ENCODE measurements at regions not wholly inside any gene's neighbourhood (a gene's known extent, or its start where the extent isn't known, plus 50 kb on each side); places are given as distances from the start of the nearest gene placed in this dataset.

- no peak for TF ChIP-seq CTCF (conservative IDR thresholded peaks at IDR 0.05; ENCODE audit: low read depth, low read length)
- DNase-seq (ENCODE audit: low read depth) = no peak
- no peak overlapping the region for H3K4me3 ChIP-seq (ENCODE audit: low read depth, low read length)
Observed at GRCh38 chr14:98236314-98236713, 1035.7 kb downstream of the BCL11B start.

- no peak for DNase-seq (ENCODE audit: low read depth)
- TF ChIP-seq CTCF (conservative IDR thresholded peaks at IDR 0.05; ENCODE audit: low read depth, low read length) = no peak
- H3K4me3 ChIP-seq (ENCODE audit: low read depth, low read length) = no peak overlapping the region
Observed at GRCh38 chr14:98237939-98238338, 1034.1 kb downstream of the BCL11B start.

GRCh38 chr14:98240376-98240775 lies 1031.6 kb downstream of the BCL11B start:
- no peak for TF ChIP-seq CTCF (conservative IDR thresholded peaks at IDR 0.05; ENCODE audit: low read depth, low read length)
- no peak for DNase-seq (ENCODE audit: low read depth)
- no peak overlapping the region for H3K4me3 ChIP-seq (ENCODE audit: low read depth, low read length)

GRCh38 chr14:98242903-98243302 lies 1029.1 kb downstream of the BCL11B start:
- H3K4me3 ChIP-seq (ENCODE audit: low read depth, low read length) = no peak overlapping the region
- no peak for TF ChIP-seq CTCF (conservative IDR thresholded peaks at IDR 0.05; ENCODE audit: low read depth, low read length)
- DNase-seq (ENCODE audit: low read depth) = no peak

GRCh38 chr14:98243332-98243731 lies 1028.7 kb downstream of the BCL11B start:
- TF ChIP-seq CTCF (conservative IDR thresholded peaks at IDR 0.05; ENCODE audit: low read depth, low read length) = no peak
- no peak overlapping the region for H3K4me3 ChIP-seq (ENCODE audit: low read depth, low read length)
- no peak for DNase-seq (ENCODE audit: low read depth)

GRCh38 chr14:98244162-98244948 lies 1027.6 kb downstream of the BCL11B start:
- no peak overlapping the region for H3K4me3 ChIP-seq (ENCODE audit: low read depth, low read length)
- TF ChIP-seq CTCF (conservative IDR thresholded peaks at IDR 0.05; ENCODE audit: low read depth, low read length) = no peak
- DNase-seq (ENCODE audit: low read depth) = no peak

GRCh38 chr14:98244966-98245569 lies 1026.9 kb downstream of the BCL11B start:
- no peak overlapping the region for H3K4me3 ChIP-seq (ENCODE audit: low read depth, low read length)
- no peak for DNase-seq (ENCODE audit: low read depth)
- TF ChIP-seq CTCF (conservative IDR thresholded peaks at IDR 0.05; ENCODE audit: low read depth, low read length) = no peak

Data from choroid plexus epithelial cell (primary cell).